ENCODE measurements at regions not wholly inside any gene's neighbourhood (a gene's known extent, or its start where the extent isn't known, plus 50 kb on each side); places are given as distances from the start of the nearest gene placed in this dataset.

- no peak for TF ChIP-seq CTCF (IDR thresholded peaks at IDR 0.05; ENCODE audit: insufficient read depth in 1 of 2, low read depth in 1 of 2, low read length in 1 of 2, severe bottlenecking in 1 of 2, unreplicated experiment in 1 of 2)
- intact Hi-C loops (cut with micrococcal nuclease; ENCODE audit: unreplicated experiment) = loop anchor here (10.0 kb wide), 1 partner anchor 1964 kb away; no protein-coding TSS in a partner anchor
- Mint-ChIP-seq H3K9me3 (ENCODE audit: unreplicated experiment) (no peaks in the 10 kb centered on the region), H3K27ac (ENCODE audit: unreplicated experiment) (no peak overlapping the region), H3K4me3 (ENCODE audit: unreplicated experiment) (peak overlapping the region; percentile 45), H3K4me1 (ENCODE audit: low read depth, unreplicated experiment) (peaks cover 8% of the 10 kb centered on the region), H3K27me3 (ENCODE audit: insufficient read depth, unreplicated experiment) (no peaks in the 10 kb centered on the region), H3K36me3 (ENCODE audit: insufficient read depth, unreplicated experiment) (no peaks in the 10 kb centered on the region)
- Histone ChIP-seq H3K9me3 (no peaks in the 10 kb centered on the region), H3K4me1 (peaks cover 24% of the 10 kb centered on the region), H3K4me3 (ENCODE audit: low read depth, low read length) (no peak overlapping the region), H3K27me3 (replicated peaks; ENCODE audit: control insufficient read depth, insufficient read depth, low read length) (no peaks in the 10 kb centered on the region), H3K36me3 (ENCODE audit: control insufficient read depth, insufficient read depth, low read length) (no peaks in the 10 kb centered on the region)
- peak in 1 of 2 experiments; percentile 15 for DNase-seq
- BruUV-seq (replicated peaks) = no TSS peak
- ChIA-PET POLR2A (no interaction called here), CTCF (no interaction called here)
Observed at GRCh38 chr3:66931291-66931690, 66.8 kb upstream of the KBTBD8 start.

- no TSS peak for BruUV-seq (replicated peaks)
- H3K9me3 Mint-ChIP-seq (ENCODE audit: unreplicated experiment) = no peaks in the 10 kb centered on the region
- POLR2A ChIA-PET = no interaction called here
- H3K4me3 Mint-ChIP-seq (ENCODE audit: unreplicated experiment) = peak overlapping the region; percentile 45
- H3K36me3 Mint-ChIP-seq (ENCODE audit: insufficient read depth, unreplicated experiment) = no peaks in the 10 kb centered on the region
- CTCF ChIA-PET = no interaction called here
- peaks cover 8% of the 10 kb centered on the region for H3K4me1 Mint-ChIP-seq (ENCODE audit: low read depth, unreplicated experiment)
- DNase-seq = no peak
- TF ChIP-seq CTCF (IDR thresholded peaks at IDR 0.05; ENCODE audit: insufficient read depth in 1 of 2, low read depth in 1 of 2, low read length in 1 of 2, severe bottlenecking in 1 of 2, unreplicated experiment in 1 of 2) = no peak
- no peak overlapping the region for H3K27ac Mint-ChIP-seq (ENCODE audit: unreplicated experiment)
- Histone ChIP-seq H3K9me3 (no peaks in the 10 kb centered on the region), H3K4me3 (ENCODE audit: low read depth, low read length) (no peak overlapping the region), H3K4me1 (peaks cover 24% of the 10 kb centered on the region), H3K27me3 (replicated peaks; ENCODE audit: control insufficient read depth, insufficient read depth, low read length) (no peaks in the 10 kb centered on the region), H3K36me3 (ENCODE audit: control insufficient read depth, insufficient read depth, low read length) (no peaks in the 10 kb centered on the region)
- intact Hi-C loops (cut with micrococcal nuclease; ENCODE audit: unreplicated experiment) = loop anchor here (10.0 kb wide), 1 partner anchor 1963 kb away; no protein-coding TSS in a partner anchor
- H3K27me3 Mint-ChIP-seq (ENCODE audit: insufficient read depth, unreplicated experiment) = no peaks in the 10 kb centered on the region
Observed at GRCh38 chr3:66931699-66932098, 66.4 kb upstream of the KBTBD8 start.

- peaks cover 24% of the 10 kb centered on the region for H3K4me1 ChIP-seq
- no peaks in the 10 kb centered on the region for H3K9me3 ChIP-seq
- intact Hi-C loops (cut with micrococcal nuclease; ENCODE audit: unreplicated experiment) = loop anchor here (10.0 kb wide), 1 partner anchor 1962 kb away; no protein-coding TSS in a partner anchor
- Mint-ChIP-seq H3K4me1 (ENCODE audit: low read depth, unreplicated experiment) (peaks cover 8% of the 10 kb centered on the region), H3K4me3 (ENCODE audit: unreplicated experiment) (no peak overlapping the region), H3K27ac (ENCODE audit: unreplicated experiment) (no peak overlapping the region), H3K9me3 (ENCODE audit: unreplicated experiment) (no peaks in the 10 kb centered on the region), H3K27me3 (ENCODE audit: insufficient read depth, unreplicated experiment) (no peaks in the 10 kb centered on the region), H3K36me3 (ENCODE audit: insufficient read depth, unreplicated experiment) (no peaks in the 10 kb centered on the region)
- H3K36me3 ChIP-seq (ENCODE audit: control insufficient read depth, insufficient read depth, low read length) = no peaks in the 10 kb centered on the region
- ChIA-PET POLR2A (no interaction called here), CTCF (interaction anchor here (1.2 kb wide), 1 partner anchor 65 kb away, joined by 3 read pairs; the partner anchor contains the start of gene KBTBD8)
- no peak for DNase-seq
- no peaks in the 10 kb centered on the region for H3K27me3 ChIP-seq (replicated peaks; ENCODE audit: control insufficient read depth, insufficient read depth, low read length)
- H3K4me3 ChIP-seq (ENCODE audit: low read depth, low read length) = no peak overlapping the region
- TF ChIP-seq CTCF (IDR thresholded peaks at IDR 0.05; ENCODE audit: insufficient read depth in 1 of 2, low read depth in 1 of 2, low read length in 1 of 2, severe bottlenecking in 1 of 2, unreplicated experiment in 1 of 2) = no peak
- BruUV-seq (replicated peaks) = no TSS peak
Observed at GRCh38 chr3:66933233-66933632, 64.9 kb upstream of the KBTBD8 start.
